HG03575 (cell line): ENCODE measurements at regions not wholly inside any gene's neighbourhood (a gene's known extent, or its start where the extent isn't known, plus 50 kb on each side); places are given as distances from the start of the nearest gene placed in this dataset.

Source experiments
- ATAC-seq: cut with Tn5 transposase; IDR thresholded peaks from one replicate; pipeline ENCODE4 v1.9.1; 2021; ENCODE audit not compliant: unreplicated experiment, insufficient number of reproducible peaks, low FRiP score; ENCODE audit errors: extremely low read depth

GRCh38 chr1:218698141-218698540 is 353.0 kb downstream of the TGFB2 start:
- no peak for ATAC-seq

- no peak for ATAC-seq
Observed at GRCh38 chr1:218699421-218699820, 354.3 kb downstream of the TGFB2 start.

GRCh38 chr1:218699865-218700264 is 354.7 kb downstream of the TGFB2 start:
- ATAC-seq = no peak

- ATAC-seq = no peak
Observed at GRCh38 chr1:218700666-218701065, 355.5 kb downstream of the TGFB2 start.

- no peak for ATAC-seq
Observed at GRCh38 chr1:218701131-218701530, 356.0 kb downstream of the TGFB2 start.

- no peak for ATAC-seq
Observed at GRCh38 chr1:218702775-218703174, 357.6 kb downstream of the TGFB2 start.

- ATAC-seq = no peak
Observed at GRCh38 chr1:218703836-218704235, 358.7 kb downstream of the TGFB2 start.

- ATAC-seq = no peak
Observed at GRCh38 chr1:218705391-218705790, 360.3 kb downstream of the TGFB2 start.

GRCh38 chr1:218705911-218706893 is 361.1 kb downstream of the TGFB2 start:
- no peak for ATAC-seq

- ATAC-seq = no peak
Observed at GRCh38 chr1:218711001-218711400, 365.9 kb downstream of the TGFB2 start.

- no peak for ATAC-seq
Observed at GRCh38 chr1:218711884-218712674, 366.9 kb downstream of the TGFB2 start.

GRCh38 chr1:218712677-218713076 is 367.5 kb downstream of the TGFB2 start:
- ATAC-seq = no peak

GRCh38 chr1:218715961-218716669 is 371.0 kb downstream of the TGFB2 start:
- ATAC-seq = no peak

GRCh38 chr1:218717575-218717974 is 372.4 kb downstream of the TGFB2 start:
- ATAC-seq = no peak

GRCh38 chr1:218718206-218718605 is 373.1 kb downstream of the TGFB2 start:
- no peak for ATAC-seq

- ATAC-seq = no peak
Observed at GRCh38 chr1:218718977-218719376, 373.8 kb downstream of the TGFB2 start.

GRCh38 chr1:218728898-218729565 is 383.9 kb downstream of the TGFB2 start:
- ATAC-seq = no peak

GRCh38 chr1:218735436-218736032 is 390.4 kb downstream of the TGFB2 start:
- ATAC-seq = no peak
